ENCODE measurements at regions not wholly inside any gene's neighbourhood (a gene's known extent, or its start where the extent isn't known, plus 50 kb on each side); places are given as distances from the start of the nearest gene placed in this dataset.
"Not testable (repeated sequence)": the region's sequence is repeated elsewhere in the genome, so short reads cannot be mapped to it uniquely, and the experiment has no call there.

GRCh38 chr15:62323353-62323890 lies 158.3 kb upstream of the C2CD4B start:
- H3K36me3 Mint-ChIP-seq: no peaks in the 10 kb centered on the region
- H3K4me1 Mint-ChIP-seq: no peaks in the 10 kb centered on the region
- H3K27ac Mint-ChIP-seq: no peak overlapping the region
- H3K9me3 Mint-ChIP-seq: no peaks in the 10 kb centered on the region
- peaks cover 4% of the 10 kb centered on the region in 2 donors for H3K27me3 Mint-ChIP-seq
- no peak for DNase-seq
- ATAC-seq (replicated peaks): no peak
- no peak overlapping the region for H3K4me3 Mint-ChIP-seq

GRCh38 chr15:62324382-62324781 lies 159.3 kb upstream of the C2CD4B start:
- DNase-seq: no peak
- Mint-ChIP-seq H3K9me3 (no peaks in the 10 kb centered on the region), H3K4me1 (no peaks in the 10 kb centered on the region), H3K36me3 (no peaks in the 10 kb centered on the region), H3K27ac (no peak overlapping the region), H3K27me3 (peaks cover 4% of the 10 kb centered on the region in 2 donors), H3K4me3 (no peak overlapping the region)
- ATAC-seq (replicated peaks): no peak

- no peak overlapping the region for H3K4me3 Mint-ChIP-seq
- no peaks in the 10 kb centered on the region for H3K9me3 Mint-ChIP-seq
- no peak for ATAC-seq (replicated peaks)
- no peaks in the 10 kb centered on the region for H3K36me3 Mint-ChIP-seq
- DNase-seq: no peak
- H3K27ac Mint-ChIP-seq: no peak overlapping the region
- H3K4me1 Mint-ChIP-seq: no peaks in the 10 kb centered on the region
- peaks cover 4% of the 10 kb centered on the region in 2 donors for H3K27me3 Mint-ChIP-seq
Measured at GRCh38 chr15:62325597-62325996, 160.5 kb upstream of the C2CD4B start.

- Mint-ChIP-seq H3K4me3 (no peak overlapping the region), H3K27me3 (peaks cover 4% of the 10 kb centered on the region in 2 donors), H3K36me3 (no peaks in the 10 kb centered on the region), H3K4me1 (no peaks in the 10 kb centered on the region), H3K27ac (no peak overlapping the region), H3K9me3 (no peaks in the 10 kb centered on the region)
- ATAC-seq (replicated peaks): no peak
- no peak for DNase-seq
Measured at GRCh38 chr15:62326460-62327011, 161.5 kb upstream of the C2CD4B start.

GRCh38 chr15:62327406-62327805 lies 162.3 kb upstream of the C2CD4B start:
- Mint-ChIP-seq H3K4me3 (no peak overlapping the region), H3K4me1 (no peaks in the 10 kb centered on the region), H3K27ac (no peak overlapping the region), H3K36me3 (no peaks in the 10 kb centered on the region), H3K27me3 (peaks cover 4% of the 10 kb centered on the region in 2 donors), H3K9me3 (no peaks in the 10 kb centered on the region)
- DNase-seq (no peak), ATAC-seq (replicated peaks) (no peak)

GRCh38 chr15:62332472-62332871 lies 167.4 kb upstream of the C2CD4B start:
- H3K36me3 Mint-ChIP-seq; H3K27ac Mint-ChIP-seq; H3K4me1 Mint-ChIP-seq; H3K27me3 Mint-ChIP-seq; ATAC-seq (replicated peaks); DNase-seq; H3K9me3 Mint-ChIP-seq; H3K4me3 Mint-ChIP-seq: not testable (repeated sequence)

GRCh38 chr15:62334536-62334935 lies 169.5 kb upstream of the C2CD4B start:
- Mint-ChIP-seq H3K27me3 (peaks cover 5 to 18% of the 10 kb centered on the region in 2 donors), H3K4me1 (no peaks in the 10 kb centered on the region), H3K36me3 (no peaks in the 10 kb centered on the region), H3K9me3 (no peaks in the 10 kb centered on the region), H3K4me3 (no peak overlapping the region), H3K27ac (no peak overlapping the region)
- DNase-seq (no peak), ATAC-seq (replicated peaks) (no peak)

GRCh38 chr15:62337934-62338333 lies 172.8 kb upstream of the C2CD4B start:
- Mint-ChIP-seq H3K4me1 (no peaks in the 10 kb centered on the region), H3K9me3 (no peaks in the 10 kb centered on the region), H3K27ac (no peak overlapping the region), H3K36me3 (no peaks in the 10 kb centered on the region), H3K4me3 (no peak overlapping the region), H3K27me3 (peaks cover 5 to 18% of the 10 kb centered on the region in 2 donors)
- no peak for DNase-seq
- no peak for ATAC-seq (replicated peaks)

GRCh38 chr15:62338497-62338896 lies 173.4 kb upstream of the C2CD4B start:
- Mint-ChIP-seq H3K4me1 (no peaks in the 10 kb centered on the region), H3K27ac (no peak overlapping the region), H3K36me3 (no peaks in the 10 kb centered on the region), H3K4me3 (no peak overlapping the region), H3K9me3 (no peaks in the 10 kb centered on the region), H3K27me3 (peaks cover 5 to 18% of the 10 kb centered on the region in 2 donors)
- ATAC-seq (replicated peaks) (no peak), DNase-seq (no peak)

- H3K4me1 Mint-ChIP-seq: peaks cover 3 to 8% of the 10 kb centered on the region in 2 donors
- H3K36me3 Mint-ChIP-seq: peaks cover 0 to 3% of the 10 kb centered on the region in 2 donors
- no peak overlapping the region for H3K4me3 Mint-ChIP-seq
- no peak overlapping the region for H3K27ac Mint-ChIP-seq
- H3K27me3 Mint-ChIP-seq: peaks cover 8 to 12% of the 10 kb centered on the region in 2 donors
- no peak for ATAC-seq (replicated peaks)
- peaks cover 7% of the 10 kb centered on the region in 2 donors for H3K9me3 Mint-ChIP-seq
- DNase-seq: no peak
Measured at GRCh38 chr15:62342959-62343358, 177.9 kb upstream of the C2CD4B start.

- H3K9me3 Mint-ChIP-seq: peaks cover 7% of the 10 kb centered on the region in 2 donors
Measured at GRCh38 chr15:62343397-62343796, 178.3 kb upstream of the C2CD4B start.

GRCh38 chr15:62344806-62345539 lies 179.9 kb upstream of the C2CD4B start:
- ATAC-seq (replicated peaks) (peak; percentile 58 to 90), DNase-seq (no peak)
- Mint-ChIP-seq H3K4me1 (peaks cover 3 to 8% of the 10 kb centered on the region in 2 donors), H3K4me3 (peak overlapping the region; percentile 13 to 65), H3K9me3 (peaks cover 7% of the 10 kb centered on the region in 2 donors), H3K36me3 (peaks cover 0 to 3% of the 10 kb centered on the region in 2 donors), H3K27ac (peak overlapping the region; percentile 82), H3K27me3 (peaks cover 4 to 8% of the 10 kb centered on the region in 2 donors)

More at GRCh38 chr15:62343397-62343796, 178.3 kb upstream of the C2CD4B start:
- Mint-ChIP-seq H3K4me1 (peaks cover 3 to 8% of the 10 kb centered on the region in 2 donors), H3K27me3 (peaks cover 8 to 9% of the 10 kb centered on the region in 2 donors), H3K27ac (no peak overlapping the region), H3K36me3 (peaks cover 0 to 3% of the 10 kb centered on the region in 2 donors), H3K4me3 (no peak overlapping the region)
- no peak for DNase-seq
- ATAC-seq (replicated peaks): no peak

- Mint-ChIP-seq H3K27ac (no peak overlapping the region), H3K36me3 (peaks cover 0 to 3% of the 10 kb centered on the region in 2 donors), H3K9me3 (peaks cover 7% of the 10 kb centered on the region in 2 donors), H3K27me3 (peaks cover 10 to 14% of the 10 kb centered on the region in 2 donors), H3K4me1 (peaks cover 3 to 8% of the 10 kb centered on the region in 2 donors), H3K4me3 (no peak overlapping the region)
- DNase-seq (no peak), ATAC-seq (replicated peaks) (no peak)
Measured at GRCh38 chr15:62346168-62346567, 181.1 kb upstream of the C2CD4B start.

- Mint-ChIP-seq H3K4me1 (peaks cover 3 to 8% of the 10 kb centered on the region in 2 donors), H3K4me3 (no peak overlapping the region), H3K27me3 (peaks cover 20% of the 10 kb centered on the region in 2 donors), H3K36me3 (peaks cover 0 to 3% of the 10 kb centered on the region in 2 donors), H3K27ac (no peak overlapping the region), H3K9me3 (peaks cover 7% of the 10 kb centered on the region in 2 donors)
- no peak for DNase-seq
- ATAC-seq (replicated peaks): no peak
Measured at GRCh38 chr15:62348118-62348517, 183.0 kb upstream of the C2CD4B start.

- H3K36me3 Mint-ChIP-seq: peaks cover 0 to 3% of the 10 kb centered on the region in 2 donors
- H3K9me3 Mint-ChIP-seq: peaks cover 7% of the 10 kb centered on the region in 2 donors
- DNase-seq (no peak), ATAC-seq (replicated peaks) (no peak)
- peaks cover 3 to 8% of the 10 kb centered on the region in 2 donors for H3K4me1 Mint-ChIP-seq
- no peak overlapping the region for H3K4me3 Mint-ChIP-seq
- H3K27me3 Mint-ChIP-seq: peaks cover 20% of the 10 kb centered on the region in 2 donors
- H3K27ac Mint-ChIP-seq: no peak overlapping the region
Measured at GRCh38 chr15:62348623-62349022, 183.5 kb upstream of the C2CD4B start.
